ENCODE measurements at regions not wholly inside any gene's neighbourhood (a gene's known extent, or its start where the extent isn't known, plus 50 kb on each side); places are given as distances from the start of the nearest gene placed in this dataset.

DNA sequence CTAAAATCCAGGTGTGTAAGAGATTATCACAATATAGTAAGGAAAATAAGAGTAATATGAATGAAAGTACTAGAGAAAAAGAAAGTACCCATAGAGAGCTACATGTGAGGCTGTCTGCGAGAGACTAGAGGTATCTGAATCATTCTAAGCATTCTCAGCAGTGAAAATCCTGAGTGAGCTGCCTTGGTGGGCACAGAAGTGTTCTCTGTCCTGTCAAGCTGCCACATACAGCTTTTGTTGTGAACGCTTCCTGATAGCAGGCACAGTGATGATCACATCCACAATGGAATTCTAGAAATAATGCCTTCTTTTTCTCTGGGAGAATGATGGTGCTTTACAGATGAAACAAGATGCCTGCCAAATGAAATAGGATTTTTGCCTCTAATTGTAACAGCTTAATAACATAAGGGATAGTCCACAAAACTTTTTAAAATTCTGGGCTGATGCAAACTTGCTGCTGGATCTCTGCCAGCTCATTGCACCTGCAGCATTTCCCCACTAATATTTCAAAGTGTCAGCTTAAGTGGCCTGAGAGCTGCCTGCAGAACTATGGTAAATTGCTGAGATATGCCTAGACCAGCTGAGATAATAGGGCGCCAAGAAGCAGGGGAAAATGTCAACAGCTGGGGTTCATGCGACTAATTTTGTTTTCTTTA lies 620.5 kb downstream of the DOK5 start:
- BruUV-seq (replicated peaks), result no TSS peak
- TF ChIP-seq, protein P1, sequence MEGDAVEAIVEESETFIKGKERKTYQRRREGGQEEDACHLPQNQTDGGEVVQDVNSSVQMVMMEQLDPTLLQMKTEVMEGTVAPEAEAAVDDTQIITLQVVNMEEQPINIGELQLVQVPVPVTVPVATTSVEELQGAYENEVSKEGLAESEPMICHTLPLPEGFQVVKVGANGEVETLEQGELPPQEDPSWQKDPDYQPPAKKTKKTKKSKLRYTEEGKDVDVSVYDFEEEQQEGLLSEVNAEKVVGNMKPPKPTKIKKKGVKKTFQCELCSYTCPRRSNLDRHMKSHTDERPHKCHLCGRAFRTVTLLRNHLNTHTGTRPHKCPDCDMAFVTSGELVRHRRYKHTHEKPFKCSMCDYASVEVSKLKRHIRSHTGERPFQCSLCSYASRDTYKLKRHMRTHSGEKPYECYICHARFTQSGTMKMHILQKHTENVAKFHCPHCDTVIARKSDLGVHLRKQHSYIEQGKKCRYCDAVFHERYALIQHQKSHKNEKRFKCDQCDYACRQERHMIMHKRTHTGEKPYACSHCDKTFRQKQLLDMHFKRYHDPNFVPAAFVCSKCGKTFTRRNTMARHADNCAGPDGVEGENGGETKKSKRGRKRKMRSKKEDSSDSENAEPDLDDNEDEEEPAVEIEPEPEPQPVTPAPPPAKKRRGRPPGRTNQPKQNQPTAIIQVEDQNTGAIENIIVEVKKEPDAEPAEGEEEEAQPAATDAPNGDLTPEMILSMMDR (conservative IDR thresholded peaks at IDR 0.05; ENCODE audit: low read depth, low read length), result no peak
- TF ChIP-seq EZH2 (IDR thresholded peaks at IDR 0.05; ENCODE audit: borderline replicate concordance, low read depth, low read length, poor library complexity, severe bottlenecking), result no peak
- ChIA-PET POLR2A (ENCODE audit: low non-redundant PET) (interaction anchor here (0.6 kb wide), 1 partner anchor 11 kb away, joined by 4 read pairs; no protein-coding TSS in a partner anchor), CTCF (no interaction called here)
- no peaks in the 10 kb centered on the region for H3K9me3 ChIP-seq (ENCODE audit: low read depth, low read length, poor library complexity, severe bottlenecking)
- intact Hi-C loops (cut with micrococcal nuclease; ENCODE audit: unreplicated experiment), result no loop called here
- H3K27ac ChIP-seq (ENCODE audit: low read depth, low read length, poor library complexity, severe bottlenecking), result no peak overlapping the region
- no peaks in the 10 kb centered on the region for H3K4me1 ChIP-seq (ENCODE audit: insufficient read depth, low read length, poor library complexity, severe bottlenecking)
- no peak for DNase-seq (ENCODE audit: low spot score)
- H3K36me3 ChIP-seq (ENCODE audit: insufficient read depth, low read length, poor library complexity, severe bottlenecking), result no peaks in the 10 kb centered on the region
- no peak overlapping the region for H3K4me3 ChIP-seq (ENCODE audit: low read depth, low read length, poor library complexity, severe bottlenecking)
- no peaks in the 10 kb centered on the region for H3K27me3 ChIP-seq (replicated peaks; ENCODE audit: insufficient read depth, low read depth, low read length, poor library complexity)

DNA sequence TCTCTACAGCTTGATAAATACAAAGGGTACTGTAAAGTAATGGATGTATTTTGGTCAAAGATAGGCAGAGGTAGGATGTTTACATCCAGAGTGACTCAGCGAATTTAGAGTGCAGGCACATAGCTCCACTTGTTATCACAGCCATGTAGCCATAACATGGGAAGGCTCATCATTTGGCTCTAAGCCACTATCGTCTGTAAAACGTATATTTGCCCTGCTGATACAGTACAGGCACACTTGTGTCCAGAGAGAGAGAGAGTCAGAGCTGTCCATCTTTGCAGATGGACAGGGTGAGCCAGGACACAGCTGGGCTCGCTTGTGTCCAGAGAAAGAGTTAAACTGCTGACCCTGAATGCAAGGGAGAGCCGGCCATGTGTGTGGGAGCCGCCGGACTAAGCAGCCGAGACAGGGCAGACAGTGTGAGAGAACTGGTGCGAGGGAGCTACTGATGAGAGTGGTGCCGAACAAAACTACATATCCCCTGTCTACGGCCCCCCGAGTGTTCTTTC lies 619.0 kb downstream of the DOK5 start:
- TF ChIP-seq, protein P1 (conservative IDR thresholded peaks at IDR 0.05; ENCODE audit: low read depth, low read length), result no peak
- no peak for TF ChIP-seq EZH2 (IDR thresholded peaks at IDR 0.05; ENCODE audit: borderline replicate concordance, low read depth, low read length, poor library complexity, severe bottlenecking)
- Histone ChIP-seq H3K4me3 (ENCODE audit: low read depth, low read length, poor library complexity, severe bottlenecking) (no peak overlapping the region), H3K36me3 (ENCODE audit: insufficient read depth, low read length, poor library complexity, severe bottlenecking) (no peaks in the 10 kb centered on the region), H3K27ac (ENCODE audit: low read depth, low read length, poor library complexity, severe bottlenecking) (no peak overlapping the region), H3K27me3 (replicated peaks; ENCODE audit: insufficient read depth, low read depth, low read length, poor library complexity) (no peaks in the 10 kb centered on the region), H3K4me1 (ENCODE audit: insufficient read depth, low read length, poor library complexity, severe bottlenecking) (no peaks in the 10 kb centered on the region), H3K9me3 (ENCODE audit: low read depth, low read length, poor library complexity, severe bottlenecking) (no peaks in the 10 kb centered on the region)
- POLR2A ChIA-PET (ENCODE audit: low non-redundant PET), result no interaction called here
- intact Hi-C loops (cut with micrococcal nuclease; ENCODE audit: unreplicated experiment), result no loop called here
- DNase-seq (ENCODE audit: low spot score), result no peak
- CTCF ChIA-PET, result no interaction called here
- BruUV-seq (replicated peaks), result no TSS peak

DNA sequence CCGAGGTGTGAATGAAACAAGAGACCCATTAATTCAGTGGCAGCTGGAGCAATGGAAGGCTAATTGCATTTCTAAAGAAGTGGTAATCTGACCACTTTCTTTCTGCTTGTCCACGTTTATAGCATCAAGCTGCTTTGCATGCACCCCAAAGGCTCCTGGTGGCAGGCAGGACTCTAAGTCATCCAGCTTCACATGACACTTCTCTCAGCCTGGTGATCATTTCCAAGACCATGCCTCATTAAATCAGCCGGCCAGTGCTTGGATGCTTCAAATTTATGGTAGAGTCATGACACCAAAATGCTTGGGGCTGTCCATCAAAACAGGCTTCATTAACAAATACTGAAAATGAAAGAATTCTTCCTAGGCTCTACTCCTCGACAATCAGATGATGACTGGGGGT lies 614.9 kb downstream of the DOK5 start:
- DNase-seq (ENCODE audit: low spot score), result no peak
- TF ChIP-seq, protein P1 (conservative IDR thresholded peaks at IDR 0.05; ENCODE audit: low read depth, low read length), result no peak
- TF ChIP-seq EZH2 (IDR thresholded peaks at IDR 0.05; ENCODE audit: borderline replicate concordance, low read depth, low read length, poor library complexity, severe bottlenecking), result no peak
- no peaks in the 10 kb centered on the region for H3K36me3 ChIP-seq (ENCODE audit: insufficient read depth, low read length, poor library complexity, severe bottlenecking)
- no TSS peak for BruUV-seq (replicated peaks)
- H3K4me1 ChIP-seq (ENCODE audit: insufficient read depth, low read length, poor library complexity, severe bottlenecking), result no peaks in the 10 kb centered on the region
- ChIA-PET POLR2A (ENCODE audit: low non-redundant PET) (no interaction called here), CTCF (no interaction called here)
- no peaks in the 10 kb centered on the region for H3K9me3 ChIP-seq (ENCODE audit: low read depth, low read length, poor library complexity, severe bottlenecking)
- intact Hi-C loops (cut with micrococcal nuclease; ENCODE audit: unreplicated experiment), result no loop called here
- no peak overlapping the region for H3K27ac ChIP-seq (ENCODE audit: low read depth, low read length, poor library complexity, severe bottlenecking)
- H3K27me3 ChIP-seq (replicated peaks; ENCODE audit: insufficient read depth, low read depth, low read length, poor library complexity), result no peaks in the 10 kb centered on the region
- H3K4me3 ChIP-seq (ENCODE audit: low read depth, low read length, poor library complexity, severe bottlenecking), result no peak overlapping the region
